Embryonic facial prominence (tissue), 1 donor: ENCODE measurements at regions not wholly inside any gene's neighbourhood (a gene's known extent, or its start where the extent isn't known, plus 50 kb on each side); places are given as distances from the start of the nearest gene placed in this dataset.

Source experiments
- DNase-seq: peaks from one replicate; pipeline ENCODE4 v3.0.0-alpha.2; 2016; ENCODE audit errors: extremely low spot score

GRCh38 chr22:19621373-19622060 lies 92.8 kb upstream of the SEPTIN5 start:
- no peak for DNase-seq

DNA sequence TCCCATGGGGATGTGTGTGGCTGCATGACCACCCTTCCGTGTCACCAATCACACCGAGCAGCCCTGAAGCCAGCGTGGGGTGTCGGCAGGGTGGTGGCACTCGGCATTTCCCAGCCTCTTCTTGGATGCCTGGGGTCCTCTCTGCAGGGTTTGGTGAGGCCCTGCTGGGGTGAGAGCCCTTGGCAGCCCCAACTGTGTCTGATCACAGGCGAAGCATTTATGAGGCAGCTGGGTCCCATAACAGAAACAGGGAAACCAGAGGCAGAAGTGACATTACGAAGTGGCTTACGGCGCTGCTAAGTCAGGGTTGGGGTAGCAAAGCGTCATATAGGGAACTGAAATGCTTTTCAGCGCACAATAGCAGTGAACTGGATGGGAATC lies 92.3 kb upstream of the SEPTIN5 start:
- no peak for DNase-seq

- DNase-seq = no peak
Observed at GRCh38 chr22:19625331-19626041, 88.8 kb upstream of the SEPTIN5 start.

GRCh38 chr22:19626042-19626587 lies 88.2 kb upstream of the SEPTIN5 start:
- no peak for DNase-seq

DNA sequence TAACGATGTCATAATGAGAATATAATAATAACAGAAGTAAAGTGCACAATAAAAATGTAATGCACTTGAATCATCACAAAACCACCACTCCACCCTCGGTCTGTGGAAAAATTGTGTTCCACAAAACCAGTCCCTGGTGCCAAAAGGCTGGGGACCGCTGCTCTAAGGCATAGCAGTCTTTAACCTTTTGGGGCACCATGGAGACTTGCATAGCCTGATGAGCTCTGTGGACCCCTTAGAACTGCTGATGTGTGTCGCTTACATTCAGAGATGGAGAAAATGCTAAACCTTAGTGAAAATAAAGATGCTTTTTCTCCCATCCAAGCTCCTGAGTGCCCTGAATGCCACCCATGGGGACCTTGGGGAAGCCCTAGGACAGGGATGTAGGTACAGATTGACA lies 87.6 kb upstream of the SEPTIN5 start:
- no peak for DNase-seq

GRCh38 chr22:19628038-19628776 lies 86.1 kb upstream of the SEPTIN5 start:
- no peak for DNase-seq

DNA sequence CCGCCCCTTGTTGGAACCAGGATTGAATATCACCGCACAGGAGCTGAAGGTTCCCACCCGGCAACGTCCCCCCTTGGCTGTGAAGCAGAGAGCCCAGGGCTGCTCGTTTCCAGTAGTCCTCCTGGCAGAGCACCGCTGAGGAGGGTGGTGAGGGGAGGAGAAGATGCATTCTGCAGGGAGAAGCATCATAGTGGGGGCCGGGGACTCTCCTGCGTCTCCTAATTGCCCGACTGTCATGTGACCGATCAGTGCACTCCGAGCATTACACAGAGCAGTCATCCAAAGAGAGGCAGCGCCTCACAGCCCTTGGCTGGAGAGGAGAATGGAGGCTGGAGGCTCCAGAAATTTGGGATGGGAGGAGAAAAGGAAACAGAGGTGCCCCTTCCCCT lies 85.0 kb upstream of the SEPTIN5 start:
- no peak for DNase-seq

DNA sequence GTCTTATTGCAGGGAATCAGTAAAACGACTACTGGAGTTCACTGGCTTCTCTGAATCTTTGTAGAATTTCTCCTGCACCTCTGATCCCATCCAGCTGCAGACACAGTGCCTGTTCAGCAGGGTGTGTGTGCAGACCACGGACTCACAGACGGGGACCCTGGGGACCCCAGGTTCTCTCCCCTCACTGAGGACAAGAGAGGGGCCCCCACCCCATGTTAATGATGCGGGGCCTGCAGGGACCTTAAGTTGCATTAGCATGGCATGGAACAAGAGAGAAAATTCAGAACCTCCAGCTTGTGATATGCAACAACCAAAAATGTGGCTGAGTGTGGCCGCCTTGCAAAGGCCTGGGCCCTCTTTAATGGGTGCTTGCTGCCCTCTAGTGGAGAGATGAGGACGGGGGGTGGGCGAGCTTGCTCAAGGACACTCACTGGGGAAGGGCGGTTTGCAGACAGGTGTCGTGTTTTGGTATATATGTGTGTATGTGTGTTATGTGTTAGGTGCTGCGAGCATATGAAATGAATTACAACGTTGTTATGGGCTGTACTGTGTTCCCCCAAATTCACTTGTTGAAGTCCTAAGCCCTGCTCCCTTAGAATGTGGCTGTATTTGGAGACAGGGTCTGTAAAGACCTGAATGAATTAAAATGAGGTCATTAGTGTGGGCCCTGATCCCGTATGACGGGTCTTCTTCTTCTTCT lies 84.4 kb upstream of the SEPTIN5 start:
- peak; percentile 66 for DNase-seq

DNA sequence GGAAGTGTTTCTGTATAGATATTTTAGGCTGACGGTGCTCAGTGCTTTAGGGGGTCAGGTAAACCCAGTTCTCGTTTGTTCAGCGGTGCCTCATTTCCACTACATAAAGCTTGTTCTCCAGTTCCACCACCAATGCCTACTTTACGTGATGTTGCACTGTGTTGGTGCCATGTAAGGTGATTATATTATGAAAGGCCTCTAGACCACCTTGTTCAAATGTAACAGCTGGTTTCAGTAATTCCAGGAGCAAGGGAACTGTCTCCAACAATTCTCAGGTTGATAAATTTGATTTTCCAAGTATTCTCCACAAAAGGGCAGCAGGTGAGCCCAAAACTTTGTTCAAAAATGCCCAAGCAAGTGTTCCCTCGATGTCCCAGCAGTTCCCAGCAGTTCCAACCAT lies 83.7 kb upstream of the SEPTIN5 start:
- DNase-seq = no peak

GRCh38 chr22:19631899-19632667 lies 82.2 kb upstream of the SEPTIN5 start:
- no peak for DNase-seq

- no peak for DNase-seq
Observed at GRCh38 chr22:19632668-19633148, 81.6 kb upstream of the SEPTIN5 start.

- DNase-seq = no peak
Observed at GRCh38 chr22:19634226-19634975, 79.9 kb upstream of the SEPTIN5 start.

- no peak for DNase-seq
Observed at GRCh38 chr22:19635644-19636043, 78.7 kb upstream of the SEPTIN5 start.

DNA sequence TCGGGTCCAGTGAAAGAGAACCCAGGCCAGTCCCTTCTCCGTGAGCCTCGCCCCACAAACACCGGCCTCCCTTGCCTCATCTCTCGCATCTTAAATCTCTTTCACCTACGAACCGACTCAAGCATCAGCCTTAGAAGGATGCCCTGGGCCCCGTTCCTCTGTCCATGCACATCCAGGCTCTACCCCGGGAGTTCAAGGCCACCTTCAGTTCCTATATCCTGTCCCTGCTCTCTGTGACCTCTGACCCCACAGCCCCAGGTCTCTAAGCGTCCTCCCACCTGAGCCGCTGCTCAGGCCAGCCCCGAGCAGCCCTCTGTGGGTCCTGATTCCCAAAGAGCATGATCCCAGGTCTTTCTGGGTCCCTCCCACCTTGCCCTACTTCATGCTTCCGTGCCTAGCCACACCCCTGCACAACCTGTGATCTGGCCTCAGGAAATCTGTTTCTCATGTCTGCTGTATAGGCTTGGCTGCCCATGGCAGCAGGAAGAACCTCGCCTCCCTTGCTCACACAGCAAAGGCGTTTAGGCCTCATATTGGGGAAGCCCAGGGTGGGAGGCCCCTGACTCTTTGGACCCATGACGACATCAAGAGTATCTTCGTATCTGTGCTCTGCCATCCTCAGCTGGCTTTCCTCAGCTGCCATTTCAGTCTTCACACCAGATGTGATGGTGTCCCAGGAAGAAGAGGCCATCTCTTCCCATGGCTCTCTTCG lies 77.5 kb upstream of the SEPTIN5 start:
- DNase-seq = no peak

DNA sequence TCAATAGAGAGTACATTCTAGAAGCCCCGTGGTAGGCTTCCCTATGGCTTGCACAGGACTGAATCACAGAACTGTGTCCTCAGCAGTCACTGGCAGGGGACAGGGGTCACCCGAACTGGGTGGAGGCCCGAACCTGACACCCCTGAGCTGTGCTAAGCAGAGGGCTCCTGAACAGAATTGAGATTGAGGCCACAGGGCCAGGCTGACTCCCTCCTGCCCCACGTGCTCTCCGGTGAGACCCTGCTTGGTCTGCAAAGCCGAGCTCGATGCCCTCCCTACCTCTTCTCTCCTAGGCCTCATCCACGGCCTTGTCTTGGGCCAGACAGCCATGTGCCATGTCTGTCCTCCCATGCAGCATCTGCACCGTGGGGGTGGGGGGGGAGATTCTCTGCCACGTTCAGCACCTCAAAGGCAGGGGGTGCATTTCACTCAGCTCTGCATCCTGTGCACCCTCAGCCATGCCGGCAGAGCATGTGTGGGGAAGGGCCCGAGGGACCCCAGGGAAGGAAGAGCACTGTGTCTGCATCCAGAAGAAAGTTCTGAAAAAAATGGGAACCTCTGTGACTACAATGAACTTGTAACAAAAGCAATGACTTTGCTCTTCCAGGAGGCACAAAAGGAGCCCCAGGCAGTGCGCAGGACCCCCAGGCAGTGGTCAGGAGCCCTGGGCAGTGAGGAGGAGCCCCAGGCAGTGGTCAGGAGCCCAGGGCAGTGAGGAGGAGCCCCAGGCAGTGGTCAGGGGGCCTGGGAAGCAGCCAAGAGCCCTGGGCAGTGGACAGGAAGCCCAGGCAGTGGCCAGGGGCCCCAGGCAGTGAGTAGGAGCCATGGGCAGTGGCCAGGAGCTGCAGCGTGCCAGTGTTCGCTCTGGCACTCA lies 76.7 kb upstream of the SEPTIN5 start:
- DNase-seq = no peak

GRCh38 chr22:19638282-19639015 lies 75.9 kb upstream of the SEPTIN5 start:
- no peak for DNase-seq

- no peak for DNase-seq
Observed at GRCh38 chr22:19639610-19640135, 74.6 kb upstream of the SEPTIN5 start.

DNA sequence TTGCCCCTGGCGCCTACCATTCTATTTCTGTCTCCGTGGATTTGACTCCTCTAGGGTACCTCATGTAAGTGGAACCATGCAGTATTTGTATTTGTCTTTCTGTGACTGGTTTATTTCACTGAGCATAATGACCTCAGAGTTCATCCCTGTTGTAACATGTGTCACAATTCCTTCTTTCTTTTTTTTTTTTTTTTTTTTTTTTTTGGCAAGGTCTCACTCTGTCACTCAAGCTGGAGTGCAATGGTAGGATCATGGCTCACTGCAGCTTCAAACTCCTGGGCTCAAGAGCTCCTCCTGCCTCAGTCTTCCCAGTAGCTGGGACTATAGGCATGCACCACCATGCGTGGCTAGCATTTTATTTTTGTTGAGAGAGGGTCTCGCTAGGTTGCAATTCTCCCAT lies 74.0 kb upstream of the SEPTIN5 start:
- DNase-seq = no peak
